OCI-LY7 (cell line): ENCODE measurements at regions not wholly inside any gene's neighbourhood (a gene's known extent, or its start where the extent isn't known, plus 50 kb on each side); places are given as distances from the start of the nearest gene placed in this dataset.

ENCODE experiments used
- CTCF ChIP-seq: fragments of 200-600 bp; sonication (generic); conservative IDR thresholded peaks from 2 replicates; pipeline ENCODE4 v1.5.1; 2014; ENCODE audit warnings: mild to moderate bottlenecking, antibody characterized with exemption, low read length, moderate library complexity, mixed read lengths
- EZH2phosphoT487 ChIP-seq: fragments of 200-600 bp; sonication (generic); IDR thresholded peaks from 2 replicates; pipeline ENCODE4 v1.6.1; 2018; ENCODE audit warnings: low read depth, borderline replicate concordance, mild to moderate bottlenecking, mixed run types, antibody characterized with exemption, low read length, moderate library complexity, mixed read lengths

DNA sequence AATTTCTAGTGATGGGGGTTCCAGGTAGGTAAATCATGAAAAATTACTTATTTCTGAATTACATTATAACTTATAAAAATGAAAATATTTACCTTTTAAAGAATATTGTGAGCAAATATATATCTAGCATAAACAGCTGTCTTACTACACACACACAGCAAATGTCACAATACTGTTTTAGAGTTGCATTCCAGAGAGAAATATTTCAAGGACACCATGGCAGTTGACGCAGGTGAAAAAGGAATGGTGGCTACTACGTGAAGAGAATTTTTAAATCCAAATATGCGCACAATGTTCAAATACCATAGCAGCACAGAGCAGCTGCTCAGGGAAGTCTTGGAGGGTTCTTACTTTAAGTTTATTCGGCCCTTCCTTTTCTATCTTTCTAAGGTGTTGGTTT, 356.2 kb downstream of the CGGBP1 start:
- TF ChIP-seq CTCF (no peak), EZH2phosphoT487 (no peak)
